ENCODE measurements at regions not wholly inside any gene's neighbourhood (a gene's known extent, or its start where the extent isn't known, plus 50 kb on each side); places are given as distances from the start of the nearest gene placed in this dataset.

- Histone ChIP-seq H3K27ac (replicated peaks) (no peak overlapping the region), H3K4me3 (replicated peaks; ENCODE audit: insufficient read depth, low read length) (no peak overlapping the region), H3K27me3 (ENCODE audit: insufficient read depth, poor library complexity, severe bottlenecking) (no peaks in the 10 kb centered on the region)
- TF ChIP-seq REST (IDR thresholded peaks at IDR 0.05; ENCODE audit: insufficient replicate concordance, low read depth) (no peak), SPI1 (IDR thresholded peaks at IDR 0.05; ENCODE audit: borderline replicate concordance, low read depth) (no peak), CTCF (IDR thresholded peaks at IDR 0.05; ENCODE audit: insufficient read depth, low read length) (no peak), GABPA (IDR thresholded peaks at IDR 0.05; ENCODE audit: low read depth) (no peak), POLR2AphosphoS5 (IDR thresholded peaks at IDR 0.05; ENCODE audit: low read depth) (no peak)
- DNase-seq (ENCODE audit: low read depth in 1 of 2, low spot score in 1 of 2) = no peak
These were observed 346.5 kb downstream of the CD83 start for GRCh38 chr6:14464055-14464454.

DNA sequence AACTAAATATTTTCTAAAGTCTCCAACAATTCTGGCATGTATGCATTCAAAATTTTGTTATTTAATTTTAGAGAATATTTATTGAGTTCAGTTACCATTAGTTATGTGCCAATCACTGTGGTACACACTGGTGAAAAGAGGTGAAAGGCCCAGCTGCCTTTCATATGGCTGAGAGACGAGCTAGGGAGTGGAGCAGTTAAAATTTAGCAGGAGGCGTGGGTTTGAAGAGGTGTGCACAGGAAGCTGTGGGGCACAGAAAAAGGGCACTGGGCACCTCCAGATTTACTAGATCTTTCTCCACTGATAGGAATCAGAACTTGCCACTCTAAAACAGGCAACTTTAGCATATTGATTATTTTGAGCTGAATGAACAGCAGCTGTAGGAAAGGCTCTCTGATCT is 347.1 kb downstream of the CD83 start:
- Histone ChIP-seq H3K4me3 (replicated peaks; ENCODE audit: insufficient read depth, low read length) (no peak overlapping the region), H3K27me3 (ENCODE audit: insufficient read depth, poor library complexity, severe bottlenecking) (no peaks in the 10 kb centered on the region), H3K27ac (replicated peaks) (no peak overlapping the region)
- TF ChIP-seq POLR2AphosphoS5 (IDR thresholded peaks at IDR 0.05; ENCODE audit: low read depth) = no peak
- TF ChIP-seq GABPA (IDR thresholded peaks at IDR 0.05; ENCODE audit: low read depth) = no peak
- TF ChIP-seq SPI1 (IDR thresholded peaks at IDR 0.05; ENCODE audit: borderline replicate concordance, low read depth) = no peak
- no peak for TF ChIP-seq CTCF (IDR thresholded peaks at IDR 0.05; ENCODE audit: insufficient read depth, low read length)
- TF ChIP-seq REST (IDR thresholded peaks at IDR 0.05; ENCODE audit: insufficient replicate concordance, low read depth) = no peak
- no peak for DNase-seq (ENCODE audit: low read depth in 1 of 2, low spot score in 1 of 2)

DNA sequence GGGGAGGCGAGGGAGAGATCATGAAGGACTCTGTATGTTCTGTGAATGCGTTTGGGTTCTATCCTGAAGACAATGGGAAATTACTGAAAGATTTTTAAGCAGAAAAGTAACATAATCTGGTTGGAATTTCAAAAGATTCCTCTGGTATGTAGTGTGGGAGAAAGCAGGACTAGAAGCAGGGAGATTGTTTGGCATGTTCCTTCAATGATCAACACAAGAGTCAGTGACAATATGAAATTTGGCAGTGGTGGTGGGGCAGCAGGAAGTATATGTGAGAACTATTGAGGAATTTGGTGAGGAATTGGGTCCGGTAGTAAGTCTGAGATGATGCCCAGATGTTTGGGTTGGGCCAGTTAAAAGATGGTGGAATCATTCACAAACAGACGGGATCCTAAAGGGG is 348.7 kb downstream of the CD83 start:
- Histone ChIP-seq H3K27ac (replicated peaks) (no peak overlapping the region), H3K4me3 (replicated peaks; ENCODE audit: insufficient read depth, low read length) (no peak overlapping the region), H3K27me3 (ENCODE audit: insufficient read depth, poor library complexity, severe bottlenecking) (no peaks in the 10 kb centered on the region)
- no peak for TF ChIP-seq GABPA (IDR thresholded peaks at IDR 0.05; ENCODE audit: low read depth)
- no peak for TF ChIP-seq SPI1 (IDR thresholded peaks at IDR 0.05; ENCODE audit: borderline replicate concordance, low read depth)
- TF ChIP-seq REST (IDR thresholded peaks at IDR 0.05; ENCODE audit: insufficient replicate concordance, low read depth) = no peak
- no peak for TF ChIP-seq POLR2AphosphoS5 (IDR thresholded peaks at IDR 0.05; ENCODE audit: low read depth)
- TF ChIP-seq CTCF (IDR thresholded peaks at IDR 0.05; ENCODE audit: insufficient read depth, low read length) = no peak
- no peak for DNase-seq (ENCODE audit: low read depth in 1 of 2, low spot score in 1 of 2)

All from HL-60 (cell line).